ENCODE measurements at regions not wholly inside any gene's neighbourhood (a gene's known extent, or its start where the extent isn't known, plus 50 kb on each side); places are given as distances from the start of the nearest gene placed in this dataset.

DNA sequence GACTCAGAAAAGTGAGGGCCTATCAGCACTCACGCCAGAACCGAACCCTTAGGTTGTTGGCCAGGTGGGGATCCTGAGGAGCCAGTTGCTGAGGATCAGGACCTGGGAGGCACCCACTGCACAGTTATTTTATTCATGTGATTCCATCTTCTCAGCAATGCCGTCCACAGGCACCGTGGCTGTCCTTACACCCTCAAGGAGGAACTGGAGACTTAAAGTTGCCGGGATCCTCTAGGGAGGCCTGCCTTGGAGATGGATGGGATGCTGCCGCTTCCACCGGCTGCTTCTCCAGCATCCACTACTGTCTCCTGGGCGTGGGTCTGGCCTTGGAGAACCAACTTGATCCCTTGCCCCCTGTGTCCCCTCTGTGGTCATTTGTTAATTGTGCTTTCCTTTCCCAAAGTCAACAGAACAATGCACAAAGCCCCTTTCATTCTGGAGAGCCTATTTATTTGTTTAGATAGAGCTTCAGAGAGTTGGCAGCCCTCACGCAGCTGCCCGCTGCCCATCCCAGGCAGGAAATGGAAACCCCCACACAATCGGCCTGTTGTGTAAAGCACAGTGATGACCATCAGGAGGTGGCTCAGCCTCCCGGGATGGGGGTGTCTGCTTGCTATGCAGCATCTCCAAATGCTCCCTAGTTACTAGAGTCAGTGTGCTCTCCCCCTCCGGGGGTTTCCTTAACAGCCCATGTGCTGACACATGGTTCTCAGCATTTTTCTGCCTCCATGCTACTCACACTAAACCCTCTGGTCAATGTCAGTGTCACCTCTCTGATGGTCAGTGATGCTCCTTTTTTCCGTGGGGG is 52.9 kb upstream of the IGFBP3 start:
- no peak for TF ChIP-seq HNF4G (IDR thresholded peaks at IDR 0.05)
- TF ChIP-seq FOXA1 (IDR thresholded peaks at IDR 0.05): no peak
- TF ChIP-seq, protein P1, sequence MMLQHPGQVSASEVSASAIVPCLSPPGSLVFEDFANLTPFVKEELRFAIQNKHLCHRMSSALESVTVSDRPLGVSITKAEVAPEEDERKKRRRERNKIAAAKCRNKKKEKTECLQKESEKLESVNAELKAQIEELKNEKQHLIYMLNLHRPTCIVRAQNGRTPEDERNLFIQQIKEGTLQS (IDR thresholded peaks at IDR 0.05): no peak
- TF ChIP-seq HNF4A (conservative IDR thresholded peaks at IDR 0.05): no peak
- TF ChIP-seq RXRA (IDR thresholded peaks at IDR 0.05): no peak
- no peak for TF ChIP-seq RAD21 (IDR thresholded peaks at IDR 0.05)
- TF ChIP-seq, protein P2, sequence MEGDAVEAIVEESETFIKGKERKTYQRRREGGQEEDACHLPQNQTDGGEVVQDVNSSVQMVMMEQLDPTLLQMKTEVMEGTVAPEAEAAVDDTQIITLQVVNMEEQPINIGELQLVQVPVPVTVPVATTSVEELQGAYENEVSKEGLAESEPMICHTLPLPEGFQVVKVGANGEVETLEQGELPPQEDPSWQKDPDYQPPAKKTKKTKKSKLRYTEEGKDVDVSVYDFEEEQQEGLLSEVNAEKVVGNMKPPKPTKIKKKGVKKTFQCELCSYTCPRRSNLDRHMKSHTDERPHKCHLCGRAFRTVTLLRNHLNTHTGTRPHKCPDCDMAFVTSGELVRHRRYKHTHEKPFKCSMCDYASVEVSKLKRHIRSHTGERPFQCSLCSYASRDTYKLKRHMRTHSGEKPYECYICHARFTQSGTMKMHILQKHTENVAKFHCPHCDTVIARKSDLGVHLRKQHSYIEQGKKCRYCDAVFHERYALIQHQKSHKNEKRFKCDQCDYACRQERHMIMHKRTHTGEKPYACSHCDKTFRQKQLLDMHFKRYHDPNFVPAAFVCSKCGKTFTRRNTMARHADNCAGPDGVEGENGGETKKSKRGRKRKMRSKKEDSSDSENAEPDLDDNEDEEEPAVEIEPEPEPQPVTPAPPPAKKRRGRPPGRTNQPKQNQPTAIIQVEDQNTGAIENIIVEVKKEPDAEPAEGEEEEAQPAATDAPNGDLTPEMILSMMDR (IDR thresholded peaks at IDR 0.05; ENCODE audit: low read depth, low read length, missing input control): no peak
- no peak for TF ChIP-seq YY1 (IDR thresholded peaks at IDR 0.05)
- TF ChIP-seq SP1 (IDR thresholded peaks at IDR 0.05): no peak
- no peak for TF ChIP-seq TAF1 (conservative IDR thresholded peaks at IDR 0.05)
- TF ChIP-seq, protein P3, sequence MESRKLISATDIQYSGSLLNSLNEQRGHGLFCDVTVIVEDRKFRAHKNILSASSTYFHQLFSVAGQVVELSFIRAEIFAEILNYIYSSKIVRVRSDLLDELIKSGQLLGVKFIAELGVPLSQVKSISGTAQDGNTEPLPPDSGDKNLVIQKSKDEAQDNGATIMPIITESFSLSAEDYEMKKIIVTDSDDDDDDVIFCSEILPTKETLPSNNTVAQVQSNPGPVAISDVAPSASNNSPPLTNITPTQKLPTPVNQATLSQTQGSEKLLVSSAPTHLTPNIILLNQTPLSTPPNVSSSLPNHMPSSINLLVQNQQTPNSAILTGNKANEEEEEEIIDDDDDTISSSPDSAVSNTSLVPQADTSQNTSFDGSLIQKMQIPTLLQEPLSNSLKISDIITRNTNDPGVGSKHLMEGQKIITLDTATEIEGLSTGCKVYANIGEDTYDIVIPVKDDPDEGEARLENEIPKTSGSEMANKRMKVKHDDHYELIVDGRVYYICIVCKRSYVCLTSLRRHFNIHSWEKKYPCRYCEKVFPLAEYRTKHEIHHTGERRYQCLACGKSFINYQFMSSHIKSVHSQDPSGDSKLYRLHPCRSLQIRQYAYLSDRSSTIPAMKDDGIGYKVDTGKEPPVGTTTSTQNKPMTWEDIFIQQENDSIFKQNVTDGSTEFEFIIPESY (IDR thresholded peaks at IDR 0.05): no peak
- TF ChIP-seq, protein P4, sequence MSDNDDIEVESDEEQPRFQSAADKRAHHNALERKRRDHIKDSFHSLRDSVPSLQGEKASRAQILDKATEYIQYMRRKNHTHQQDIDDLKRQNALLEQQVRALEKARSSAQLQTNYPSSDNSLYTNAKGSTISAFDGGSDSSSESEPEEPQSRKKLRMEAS (IDR thresholded peaks at IDR 0.05): no peak
- TF ChIP-seq JUND (IDR thresholded peaks at IDR 0.05): no peak
- TF ChIP-seq EGR1 (IDR thresholded peaks at IDR 0.05; ENCODE audit: low read depth in 2 of 2): no peak
- TF ChIP-seq FOXA2 (IDR thresholded peaks at IDR 0.05): no peak
- TF ChIP-seq NR2F2 (IDR thresholded peaks at IDR 0.05): no peak
- H3K27me3 ChIP-seq (ENCODE audit: control insufficient read depth in 4 of 4, insufficient read depth in 4 of 4, low read length in 3 of 4): no peaks in the 10 kb centered on the region
- no peak overlapping the region for H3K9ac ChIP-seq (ENCODE audit: low read depth in 1 of 2, low read length in 2 of 2)
- H3K4me1 ChIP-seq (ENCODE audit: control insufficient read depth in 4 of 4, insufficient read depth in 4 of 4, low read length in 3 of 4): no peaks in the 10 kb centered on the region
- no peak overlapping the region for H3K27ac ChIP-seq (ENCODE audit: low read depth in 1 of 2, low read length in 2 of 2)
- no peak overlapping the region for H3K4me3 ChIP-seq (ENCODE audit: low read depth in 1 of 3, low read length in 3 of 3)
- H3K9me3 ChIP-seq (ENCODE audit: control insufficient read depth in 4 of 4, low read length in 3 of 4): no peaks in the 10 kb centered on the region
- no peaks in the 10 kb centered on the region for H3K36me3 ChIP-seq (ENCODE audit: control insufficient read depth in 4 of 4, insufficient read depth in 3 of 4, low read depth in 1 of 4, low read length in 3 of 4)
- DNase-seq (ENCODE audit: low spot score): peak; percentile 13
- WGBS: 79% methylated on average over 14 of the region's 14 CpGs

DNA sequence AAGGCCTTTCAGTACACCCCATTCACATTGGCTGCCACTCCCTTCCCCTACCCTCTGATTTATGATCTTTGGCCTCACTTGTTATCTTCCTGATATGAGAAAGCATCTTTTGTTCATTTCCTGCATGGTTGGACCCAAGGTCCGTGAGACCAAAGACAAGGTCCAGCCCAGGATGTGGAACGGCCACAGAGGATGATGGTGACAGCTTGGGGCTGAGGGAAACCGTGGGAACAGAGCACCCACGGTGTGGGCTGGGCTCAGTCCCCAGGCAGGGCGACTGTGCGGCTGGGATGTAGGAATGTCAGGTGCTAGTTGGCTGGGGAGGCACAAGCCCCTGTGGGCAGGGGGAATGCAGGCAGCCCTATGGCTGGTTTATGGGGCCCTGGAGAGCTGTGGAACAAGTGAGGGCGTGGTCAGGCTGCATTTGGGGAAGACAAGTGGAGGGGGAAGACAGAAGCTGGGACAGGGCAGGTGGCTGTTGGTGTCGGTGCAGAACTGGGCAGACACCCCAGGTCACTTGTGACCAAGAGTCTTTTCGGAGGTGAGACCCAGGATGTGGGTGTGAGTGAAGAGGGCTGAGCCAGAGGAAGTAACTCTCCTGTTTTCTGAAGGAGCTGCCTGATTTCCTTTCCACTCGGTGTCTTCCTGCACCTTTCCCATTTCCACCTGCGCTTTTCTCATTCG is 51.7 kb upstream of the IGFBP3 start:
- Histone ChIP-seq H3K27ac (ENCODE audit: low read depth in 1 of 2, low read length in 2 of 2) (no peak overlapping the region), H3K9ac (ENCODE audit: low read depth in 1 of 2, low read length in 2 of 2) (no peak overlapping the region), H3K36me3 (ENCODE audit: control insufficient read depth in 4 of 4, insufficient read depth in 3 of 4, low read depth in 1 of 4, low read length in 3 of 4) (no peaks in the 10 kb centered on the region), H3K4me3 (ENCODE audit: low read depth in 1 of 3, low read length in 3 of 3) (no peak overlapping the region), H3K9me3 (ENCODE audit: control insufficient read depth in 4 of 4, low read length in 3 of 4) (no peaks in the 10 kb centered on the region), H3K4me1 (ENCODE audit: control insufficient read depth in 4 of 4, insufficient read depth in 4 of 4, low read length in 3 of 4) (no peaks in the 10 kb centered on the region), H3K27me3 (ENCODE audit: control insufficient read depth in 4 of 4, insufficient read depth in 4 of 4, low read length in 3 of 4) (no peaks in the 10 kb centered on the region)
- DNase-seq (ENCODE audit: low spot score): peak; percentile 17
- WGBS: 85% methylated on average over 12 of the region's 12 CpGs
- TF ChIP-seq JUND (IDR thresholded peaks at IDR 0.05): no peak
- TF ChIP-seq, protein P3 (IDR thresholded peaks at IDR 0.05): no peak
- TF ChIP-seq, protein P4 (IDR thresholded peaks at IDR 0.05): no peak
- no peak for TF ChIP-seq FOXA1 (IDR thresholded peaks at IDR 0.05)
- TF ChIP-seq EGR1 (IDR thresholded peaks at IDR 0.05; ENCODE audit: low read depth in 2 of 2): no peak
- TF ChIP-seq, protein P2 (IDR thresholded peaks at IDR 0.05; ENCODE audit: low read depth, low read length, missing input control): no peak
- no peak for TF ChIP-seq GABPA (IDR thresholded peaks at IDR 0.05 in 1 of 2, conservative IDR thresholded peaks at IDR 0.05 in 1 of 2)
- no peak for TF ChIP-seq HNF4A (conservative IDR thresholded peaks at IDR 0.05)

Measured in liver (tissue), 8 donors.